Activated T-cell treated with anti-CD3 and anti-CD28 coated beads, Interleukin-2, amount 50 U/mL, for 4 hours (primary cell): ENCODE measurements at regions not wholly inside any gene's neighbourhood (a gene's known extent, or its start where the extent isn't known, plus 50 kb on each side); places are given as distances from the start of the nearest gene placed in this dataset.

Source experiments
- ATAC-seq, 2 donors: fragments of 200-7000 bp; cut with Tn5 transposase; one replicate each; pipeline ENCODE4 v1.10.0; 2021
- DNase-seq: peaks from one replicate; pipeline ENCODE4 v3.0.0-alpha.2; 2020
- H3K27me3 Mint-ChIP-seq: one replicate; pipeline ENCODE4 v1.8.0; 2021; ENCODE audit warnings: low read depth, mixed read lengths
- H3K36me3 Mint-ChIP-seq: one replicate; pipeline ENCODE4 v1.8.0; 2022; ENCODE audit warnings: mixed read lengths; ENCODE audit not compliant: insufficient read depth
- H3K4me1 Mint-ChIP-seq: one replicate; pipeline ENCODE4 v1.8.0; 2021; ENCODE audit warnings: low read depth, mixed read lengths
- H3K4me3 Mint-ChIP-seq: one replicate; pipeline ENCODE4 v1.8.0; 2021; ENCODE audit warnings: mild to moderate bottlenecking, moderate library complexity, mixed read lengths
- H3K9me3 Mint-ChIP-seq: one replicate; pipeline ENCODE4 v1.8.0; 2021; ENCODE audit warnings: mixed read lengths

DNA sequence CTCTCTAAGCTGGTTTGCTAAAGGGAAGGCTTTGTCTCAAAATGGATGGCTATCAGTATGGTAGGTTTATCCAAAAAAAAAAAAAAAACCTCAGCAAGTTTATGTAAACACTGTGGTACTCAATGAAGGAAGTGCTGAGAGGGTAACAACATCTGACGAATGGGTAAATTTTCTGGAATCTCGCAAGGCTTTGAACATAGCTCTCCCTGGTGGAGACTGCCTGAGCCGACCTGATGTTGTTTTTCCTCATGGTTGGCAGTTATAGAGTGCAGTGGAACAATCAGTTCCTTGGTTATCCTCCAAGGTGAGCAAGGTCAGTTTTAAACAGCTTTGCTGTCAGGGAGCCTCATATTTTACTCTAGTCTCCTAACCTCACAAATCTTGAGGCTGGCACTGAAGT lies 94.6 kb downstream of the ZPLD1 start:
- Mint-ChIP-seq H3K27me3 (no peaks in the 10 kb centered on the region), H3K36me3 (no peaks in the 10 kb centered on the region), H3K9me3 (no peaks in the 10 kb centered on the region), H3K4me3 (no peak overlapping the region), H3K4me1 (peaks cover 2% of the 10 kb centered on the region)
- ATAC-seq (no peak), DNase-seq (no peak)

DNA sequence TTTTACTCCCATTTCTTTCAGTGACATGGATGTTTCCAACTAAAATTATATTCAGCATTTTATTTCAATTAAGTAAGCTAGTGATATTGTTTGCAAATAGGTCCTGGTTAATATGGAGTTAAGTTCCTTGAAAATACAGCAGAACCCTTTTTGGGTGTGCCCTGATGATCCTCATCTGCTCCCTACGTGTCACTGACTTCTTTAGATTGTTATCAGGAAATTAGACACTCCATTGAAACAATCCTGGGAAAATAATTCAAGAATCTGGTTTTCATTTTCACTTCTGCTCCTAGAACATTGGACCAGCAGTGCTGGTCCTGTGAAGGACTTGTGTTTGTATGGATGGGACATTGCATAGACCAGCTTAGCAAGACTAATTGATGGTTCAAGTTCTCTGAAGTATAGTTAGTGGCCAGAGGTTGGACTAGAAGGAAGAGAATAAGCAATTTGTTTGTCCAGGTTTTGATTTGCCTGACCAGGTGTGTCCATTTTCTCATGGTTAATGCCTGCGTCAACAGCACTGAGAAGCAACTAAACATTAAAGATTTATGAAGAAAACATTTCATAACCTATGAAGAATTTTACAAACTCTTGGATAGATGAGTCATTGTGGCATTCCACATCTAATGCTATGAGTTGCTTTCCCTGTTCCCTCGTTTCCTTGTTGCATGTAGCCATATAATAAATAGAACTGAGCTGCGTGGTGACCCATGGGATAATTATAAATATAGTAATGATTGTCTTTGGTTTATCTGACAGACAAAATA lies 95.8 kb downstream of the ZPLD1 start:
- DNase-seq (no peak), ATAC-seq (no peak)
- Mint-ChIP-seq H3K4me3 (no peak overlapping the region), H3K36me3 (no peaks in the 10 kb centered on the region), H3K4me1 (peaks cover 2% of the 10 kb centered on the region), H3K27me3 (no peaks in the 10 kb centered on the region), H3K9me3 (no peaks in the 10 kb centered on the region)

DNA sequence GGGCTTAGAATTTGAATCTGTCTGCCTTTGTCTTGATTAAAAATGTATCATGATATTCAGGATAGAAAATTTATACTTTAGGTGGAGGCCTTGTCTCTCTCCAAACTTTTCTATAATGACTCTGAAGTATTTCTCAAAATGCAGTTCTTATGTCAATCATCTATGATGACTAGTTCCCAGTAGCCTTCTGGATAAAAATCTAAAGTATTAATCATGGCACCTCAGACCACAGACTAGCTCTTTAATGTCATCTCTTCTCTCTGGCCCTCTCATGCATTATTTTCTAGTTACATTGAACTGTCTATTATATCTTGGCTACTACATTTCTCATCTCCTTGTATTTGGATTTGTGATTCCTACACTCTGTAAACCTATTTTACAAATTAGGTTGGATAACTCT lies 96.9 kb downstream of the ZPLD1 start:
- no peaks in the 10 kb centered on the region for H3K9me3 Mint-ChIP-seq
- peaks cover 3% of the 10 kb centered on the region for H3K4me1 Mint-ChIP-seq
- H3K4me3 Mint-ChIP-seq, result no peak overlapping the region
- ATAC-seq, result no peak
- no peak for DNase-seq
- no peaks in the 10 kb centered on the region for H3K36me3 Mint-ChIP-seq
- no peaks in the 10 kb centered on the region for H3K27me3 Mint-ChIP-seq

DNA sequence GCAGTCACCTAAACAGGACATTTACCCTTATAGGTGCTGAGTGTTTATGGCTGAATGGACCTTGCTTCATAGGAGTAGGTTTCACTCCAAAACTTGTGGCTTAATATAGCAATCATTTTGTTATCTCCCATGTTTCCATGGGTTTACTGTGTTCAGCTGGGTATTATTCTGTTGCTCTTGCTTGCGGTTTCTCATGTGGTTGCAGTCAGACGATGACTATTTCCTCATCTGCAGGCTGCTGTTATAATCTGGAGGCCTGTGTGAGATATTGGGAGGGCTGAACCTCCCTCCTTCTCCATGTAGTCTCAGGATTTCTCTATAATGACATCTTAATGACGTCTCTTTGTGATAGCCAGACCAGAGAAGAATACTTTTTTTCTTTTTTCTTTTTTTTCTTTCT lies 98.1 kb downstream of the ZPLD1 start:
- peaks cover 4% of the 10 kb centered on the region for H3K4me1 Mint-ChIP-seq
- H3K4me3 Mint-ChIP-seq, result no peak overlapping the region
- H3K27me3 Mint-ChIP-seq, result no peaks in the 10 kb centered on the region
- H3K9me3 Mint-ChIP-seq, result no peaks in the 10 kb centered on the region
- no peak for DNase-seq
- ATAC-seq, result peak; percentile 55 to 73
- H3K36me3 Mint-ChIP-seq, result no peaks in the 10 kb centered on the region

DNA sequence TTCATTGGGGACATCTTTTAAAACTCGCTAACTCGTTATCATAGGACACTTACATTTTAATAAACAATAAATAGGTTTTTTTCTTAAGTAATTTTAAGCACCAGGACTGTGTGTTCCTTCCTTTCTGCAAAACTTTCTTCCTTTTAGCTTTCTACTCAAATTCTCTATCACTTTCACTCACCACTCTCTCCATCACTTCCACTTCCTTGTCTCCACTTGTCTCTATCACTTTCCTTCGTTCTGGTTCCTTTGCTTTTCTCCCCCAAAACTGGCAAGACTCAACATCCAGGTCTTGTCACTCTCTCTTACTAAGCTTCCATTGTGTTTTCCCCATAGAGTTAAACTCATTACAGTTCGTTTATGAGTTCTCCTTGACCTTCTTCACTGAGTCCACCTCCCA lies 99.0 kb downstream of the ZPLD1 start:
- DNase-seq (no peak), ATAC-seq (no peak)
- Mint-ChIP-seq H3K4me3 (no peak overlapping the region), H3K27me3 (peaks cover 2% of the 10 kb centered on the region), H3K4me1 (peaks cover 4% of the 10 kb centered on the region), H3K36me3 (no peaks in the 10 kb centered on the region), H3K9me3 (no peaks in the 10 kb centered on the region)

DNA sequence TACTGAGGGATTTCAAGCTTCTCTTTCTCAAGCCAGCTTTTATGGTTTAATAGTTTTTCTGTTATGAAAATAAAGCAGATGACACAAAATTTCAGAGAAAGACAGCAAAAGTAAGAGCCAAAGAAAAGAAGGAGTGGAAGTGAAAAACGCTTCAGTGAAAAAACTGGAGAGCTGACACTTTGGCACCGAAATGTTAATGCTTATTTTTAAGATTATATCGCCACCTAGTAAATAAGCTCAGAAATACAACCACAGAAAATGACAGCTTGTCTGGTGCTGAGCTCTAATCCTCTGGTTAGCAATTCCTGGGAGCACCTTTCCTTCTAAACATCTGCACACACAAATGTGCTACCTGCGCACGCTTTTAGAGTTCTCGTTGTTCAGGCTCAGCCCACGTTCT lies 101.6 kb downstream of the ZPLD1 start:
- Mint-ChIP-seq H3K36me3 (no peaks in the 10 kb centered on the region), H3K27me3 (peaks cover 10% of the 10 kb centered on the region), H3K4me1 (peaks cover 4% of the 10 kb centered on the region), H3K4me3 (no peak overlapping the region), H3K9me3 (no peaks in the 10 kb centered on the region)
- DNase-seq (no peak), ATAC-seq (no peak)

DNA sequence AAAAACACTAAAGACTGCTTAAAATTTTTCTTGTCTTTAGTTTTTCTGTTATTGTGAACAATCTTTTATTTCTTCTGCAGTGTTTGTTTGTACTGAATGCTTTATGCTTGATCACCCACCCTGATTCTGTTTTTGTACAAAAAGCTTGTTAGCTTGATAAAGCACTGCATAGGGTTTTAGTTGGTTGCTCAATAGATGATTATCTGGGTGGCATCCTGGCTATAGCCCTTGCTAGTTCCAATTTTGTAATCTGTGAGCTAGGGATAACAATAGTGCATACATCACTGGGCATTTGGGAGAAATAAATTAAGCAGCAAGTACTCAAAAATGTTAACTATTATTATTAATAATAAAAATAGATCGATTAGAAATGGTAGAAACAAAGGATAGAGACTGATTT lies 102.3 kb downstream of the ZPLD1 start:
- peaks cover 10% of the 10 kb centered on the region for H3K27me3 Mint-ChIP-seq
- H3K4me3 Mint-ChIP-seq, result no peak overlapping the region
- H3K36me3 Mint-ChIP-seq, result no peaks in the 10 kb centered on the region
- peaks cover 4% of the 10 kb centered on the region for H3K4me1 Mint-ChIP-seq
- no peak for DNase-seq
- no peaks in the 10 kb centered on the region for H3K9me3 Mint-ChIP-seq
- no peak for ATAC-seq

DNA sequence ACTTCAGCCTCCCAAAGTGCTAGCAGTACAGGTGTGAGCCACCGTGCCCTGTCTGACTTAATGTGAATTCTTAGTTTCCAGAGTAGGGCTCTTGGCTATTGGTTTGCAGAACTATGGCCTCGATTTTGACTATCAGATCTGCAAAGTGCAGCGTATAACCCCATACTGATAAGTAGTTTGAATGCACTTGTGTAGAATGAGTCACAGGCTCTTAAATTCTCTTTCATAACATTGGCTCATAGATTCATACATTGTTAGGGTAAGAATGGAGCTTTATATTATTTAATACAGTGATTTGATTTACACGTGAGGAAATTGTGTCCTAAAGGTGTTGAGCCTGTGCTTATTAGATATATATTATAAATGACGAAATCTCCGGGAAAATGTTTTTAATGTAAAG lies 109.9 kb downstream of the ZPLD1 start:
- Mint-ChIP-seq H3K27me3 (peaks cover 10% of the 10 kb centered on the region), H3K4me3 (no peak overlapping the region), H3K36me3 (no peaks in the 10 kb centered on the region), H3K4me1 (no peaks in the 10 kb centered on the region), H3K9me3 (no peaks in the 10 kb centered on the region)
- ATAC-seq (no peak), DNase-seq (no peak)

DNA sequence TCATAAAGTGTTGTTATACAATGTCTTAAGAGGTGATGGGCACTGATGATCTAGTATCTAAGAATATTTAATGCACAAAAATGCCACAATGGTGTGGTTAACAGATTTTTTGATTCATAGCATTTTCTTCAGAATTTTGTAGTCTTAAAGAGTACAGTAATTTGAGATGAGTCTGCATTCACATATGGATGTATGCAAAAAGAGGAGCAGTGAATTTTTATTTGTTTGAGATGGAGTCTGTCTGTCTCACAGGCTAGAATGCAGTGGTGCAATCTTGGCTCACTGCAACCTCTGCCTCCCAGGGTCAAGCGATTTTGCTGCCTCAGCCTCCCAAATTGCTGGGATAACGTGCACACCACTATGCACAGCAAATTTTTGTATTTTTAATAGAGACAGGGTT lies 110.5 kb downstream of the ZPLD1 start:
- Mint-ChIP-seq H3K4me3 (no peak overlapping the region), H3K4me1 (no peaks in the 10 kb centered on the region), H3K9me3 (no peaks in the 10 kb centered on the region), H3K27me3 (peaks cover 7% of the 10 kb centered on the region), H3K36me3 (no peaks in the 10 kb centered on the region)
- no peak for DNase-seq
- ATAC-seq, result no peak

DNA sequence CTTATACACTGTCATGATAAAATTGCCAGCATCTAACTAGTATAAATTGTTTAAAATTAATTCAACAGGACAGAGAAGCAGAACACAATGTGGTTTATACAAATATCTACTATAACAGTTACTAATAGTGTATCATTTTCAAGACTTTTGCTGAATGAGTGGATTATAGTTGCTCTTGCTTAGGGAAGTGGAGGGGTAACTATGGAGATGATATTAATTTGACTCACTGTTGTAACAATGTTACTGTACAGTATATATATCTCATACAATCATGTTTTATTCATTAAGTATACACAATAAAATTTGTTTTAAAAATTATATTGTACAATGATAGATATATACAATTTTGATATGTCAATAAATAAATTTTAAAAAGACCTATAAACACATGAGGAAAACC lies 119.1 kb downstream of the ZPLD1 start:
- no peak for ATAC-seq
- Mint-ChIP-seq H3K27me3 (peaks cover 8% of the 10 kb centered on the region), H3K36me3 (no peaks in the 10 kb centered on the region)

DNA sequence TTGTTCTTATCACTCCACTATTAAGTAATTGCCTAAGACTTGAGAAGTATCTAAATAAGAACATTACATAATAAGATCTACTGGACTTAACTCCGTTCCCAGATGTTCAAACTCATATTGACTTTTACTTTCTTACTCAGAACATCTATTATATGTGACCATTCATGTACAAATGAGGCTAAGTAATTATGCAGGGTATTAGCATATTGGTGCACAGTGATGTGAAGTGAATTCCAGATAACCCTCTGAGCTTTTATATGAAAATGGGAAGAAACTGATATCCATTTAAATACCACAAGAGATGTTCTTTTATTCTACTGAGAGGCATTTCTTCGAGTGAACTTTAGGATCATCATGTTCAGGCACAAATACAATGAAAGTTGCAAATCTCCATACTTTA lies 135.7 kb downstream of the ZPLD1 start:
- Mint-ChIP-seq H3K9me3 (peaks cover 4% of the 10 kb centered on the region), H3K27me3 (peaks cover 15% of the 10 kb centered on the region), H3K36me3 (no peaks in the 10 kb centered on the region), H3K4me1 (no peaks in the 10 kb centered on the region), H3K4me3 (no peak overlapping the region)
- DNase-seq, result no peak
- ATAC-seq, result no peak

More for the DNA sequence above, 119.1 kb downstream of the ZPLD1 start:
- no peaks in the 10 kb centered on the region for H3K9me3 Mint-ChIP-seq
- H3K4me3 Mint-ChIP-seq, result no peak overlapping the region
- DNase-seq, result no peak
- no peaks in the 10 kb centered on the region for H3K4me1 Mint-ChIP-seq

DNA sequence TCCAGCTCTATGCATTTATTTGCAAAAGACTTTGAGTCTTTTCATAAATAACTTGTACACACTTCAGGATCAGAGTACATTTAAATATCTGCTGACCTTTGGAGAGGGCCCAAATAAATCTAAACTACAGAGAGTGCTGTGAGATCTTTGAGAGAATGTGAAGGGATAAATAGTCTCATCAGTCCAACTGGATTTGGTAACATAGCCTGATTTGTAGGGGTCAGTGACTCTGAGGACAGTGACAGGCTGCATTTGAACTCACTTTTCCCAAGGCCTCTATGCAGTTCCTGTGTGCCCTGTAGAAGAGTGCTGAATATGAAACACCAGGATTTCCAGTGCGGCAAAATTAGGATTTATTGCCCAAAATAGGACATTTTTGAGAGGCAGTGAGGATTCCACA lies 136.2 kb downstream of the ZPLD1 start:
- Mint-ChIP-seq H3K4me1 (no peaks in the 10 kb centered on the region), H3K27me3 (peaks cover 15% of the 10 kb centered on the region), H3K9me3 (no peaks in the 10 kb centered on the region), H3K36me3 (no peaks in the 10 kb centered on the region), H3K4me3 (no peak overlapping the region)
- ATAC-seq, result no peak
- DNase-seq, result no peak

DNA sequence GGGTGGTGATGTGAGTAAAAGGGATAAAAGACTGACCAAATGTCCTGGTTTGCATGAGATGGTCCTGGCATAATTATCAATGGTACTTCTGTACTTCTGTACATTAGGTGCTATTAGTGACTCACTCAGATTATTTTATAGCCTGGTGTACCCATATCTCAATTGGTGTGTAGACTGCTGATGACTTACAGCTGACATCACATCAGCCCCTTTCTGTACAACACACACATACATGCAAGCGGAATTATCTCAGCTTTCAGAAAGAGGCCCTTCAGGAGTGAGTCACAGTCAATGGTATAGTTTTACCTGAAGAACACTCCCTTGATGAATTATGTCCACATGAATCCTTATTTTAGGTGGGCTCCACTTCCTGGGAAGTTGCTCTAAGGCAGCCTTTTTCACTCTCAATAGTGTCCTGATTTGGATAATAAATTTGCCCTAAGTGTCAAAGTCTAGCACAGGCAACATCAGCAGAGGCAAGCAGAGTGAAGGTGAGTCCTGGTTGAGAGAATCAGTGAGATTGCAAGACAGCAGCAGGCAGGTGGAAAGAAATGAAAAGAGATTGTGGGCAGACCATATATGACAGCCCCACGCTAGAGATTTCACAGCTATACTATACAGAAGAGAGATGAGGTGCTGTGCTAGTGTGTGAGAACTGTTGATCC lies 137.0 kb downstream of the ZPLD1 start:
- Mint-ChIP-seq H3K4me1 (no peaks in the 10 kb centered on the region), H3K27me3 (peaks cover 12% of the 10 kb centered on the region), H3K4me3 (no peak overlapping the region), H3K9me3 (no peaks in the 10 kb centered on the region), H3K36me3 (no peaks in the 10 kb centered on the region)
- DNase-seq, result no peak
- no peak for ATAC-seq

DNA sequence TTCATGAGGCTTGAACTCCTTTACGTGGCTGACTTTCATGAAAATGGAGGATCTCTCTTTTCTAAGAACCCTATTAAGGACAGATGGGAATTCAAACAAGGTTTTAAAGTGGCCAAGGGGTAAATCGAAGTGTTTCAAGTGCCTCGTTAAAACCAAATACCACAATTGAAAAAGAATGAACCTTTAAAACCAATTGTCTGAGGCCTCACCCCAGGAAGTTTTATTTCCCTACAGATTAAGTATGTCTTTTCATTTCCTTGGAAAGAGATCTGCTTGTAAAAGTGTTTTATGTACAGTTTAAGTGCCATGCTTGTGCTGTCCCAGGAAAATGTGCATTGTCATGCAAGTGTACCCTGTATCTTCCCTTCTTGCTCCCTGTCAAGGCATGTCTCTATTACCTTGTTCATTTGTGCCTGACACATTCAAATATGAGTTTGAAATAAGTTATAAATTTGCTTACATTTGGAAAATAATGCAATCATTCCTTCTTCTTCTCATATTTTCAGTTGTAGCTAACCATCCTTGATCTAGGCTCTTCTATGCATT lies 138.7 kb downstream of the ZPLD1 start:
- ATAC-seq (no peak), DNase-seq (no peak)
- no peaks in the 10 kb centered on the region for H3K4me1 Mint-ChIP-seq
- H3K9me3 Mint-ChIP-seq, result no peaks in the 10 kb centered on the region
- peaks cover 4% of the 10 kb centered on the region for H3K27me3 Mint-ChIP-seq
- no peak overlapping the region for H3K4me3 Mint-ChIP-seq
- no peaks in the 10 kb centered on the region for H3K36me3 Mint-ChIP-seq

DNA sequence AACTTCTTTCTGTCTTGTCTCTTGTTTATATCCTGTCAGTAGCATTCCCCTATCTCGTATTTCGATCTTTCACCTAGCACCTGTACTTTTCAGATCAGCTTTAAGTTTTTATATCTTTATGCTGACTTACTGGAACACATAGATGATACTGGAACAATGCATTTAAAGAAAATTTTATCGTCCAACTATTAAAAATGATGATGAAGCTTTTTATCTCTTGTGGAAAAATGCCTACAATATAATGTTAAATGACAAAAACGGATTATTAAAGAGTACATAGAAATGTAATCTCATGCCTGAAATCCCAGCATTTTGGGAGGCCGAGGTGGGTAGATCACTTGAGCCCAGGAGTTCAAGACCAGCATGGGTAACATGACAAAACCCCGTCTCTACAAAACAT lies 139.5 kb downstream of the ZPLD1 start:
- no peaks in the 10 kb centered on the region for H3K4me1 Mint-ChIP-seq
- DNase-seq (no peak), ATAC-seq (no peak)
- H3K27me3 Mint-ChIP-seq, result peaks cover 4% of the 10 kb centered on the region
- H3K4me3 Mint-ChIP-seq, result no peak overlapping the region
- H3K9me3 Mint-ChIP-seq, result no peaks in the 10 kb centered on the region
- H3K36me3 Mint-ChIP-seq, result no peaks in the 10 kb centered on the region
